GM13977 (cell line): ENCODE measurements at regions not wholly inside any gene's neighbourhood (a gene's known extent, or its start where the extent isn't known, plus 50 kb on each side); places are given as distances from the start of the nearest gene placed in this dataset.

Experiments
- DNase-seq: peaks from one replicate; pipeline ENCODE4 v3.0.0; 2012; ENCODE audit warnings: low spot score
- CTCF ChIP-seq: IDR thresholded peaks from 2 replicates; pipeline ENCODE4 v1.5.1; 2012; ENCODE audit warnings: mild to moderate bottlenecking, control low read depth; ENCODE audit not compliant: insufficient read depth; ENCODE audit errors: extremely low read depth, missing control alignments
- in situ Hi-C: fragments of 300-500 bp; cut with MboI; formaldehyde crosslinking; loops from one replicate; pipeline ENCODE4 v1.12.0; 2022; ENCODE audit warnings: low sequenced_read_pairs, low pct_unique_long_range_greater_than_20kb, mixed read lengths, inconsistent platforms; ENCODE audit not compliant: unreplicated experiment

GRCh38 chr7:53087274-53087673, 51.8 kb downstream of the POM121L12 start:
- in situ Hi-C loops: no loop called here
- TF ChIP-seq CTCF: no peak
- no peak for DNase-seq

GRCh38 chr7:53094191-53094590, 58.8 kb downstream of the POM121L12 start:
- in situ Hi-C loops: no loop called here
- no peak for TF ChIP-seq CTCF
- no peak for DNase-seq

- no peak for DNase-seq
- in situ Hi-C loops: no loop called here
- TF ChIP-seq CTCF: no peak
Measured at GRCh38 chr7:53094827-53095226, 59.4 kb downstream of the POM121L12 start.

GRCh38 chr7:53095731-53096501, 60.5 kb downstream of the POM121L12 start:
- in situ Hi-C loops: no loop called here
- no peak for TF ChIP-seq CTCF
- no peak for DNase-seq

- in situ Hi-C loops: no loop called here
- TF ChIP-seq CTCF: no peak
- DNase-seq: no peak
Measured at GRCh38 chr7:53100091-53100490, 64.7 kb downstream of the POM121L12 start.

GRCh38 chr7:53101026-53101425, 65.6 kb downstream of the POM121L12 start:
- in situ Hi-C loops: no loop called here
- no peak for TF ChIP-seq CTCF
- no peak for DNase-seq
